GM12878 (cell line): ENCODE measurements at regions not wholly inside any gene's neighbourhood (a gene's known extent, or its start where the extent isn't known, plus 50 kb on each side); places are given as distances from the start of the nearest gene placed in this dataset.

Source experiments
- ATAC-seq: fragments of 200-7000 bp; cut with Tn5 transposase; 3 replicates; pipeline ENCODE4 v1.9.1; 2020; ENCODE audit warnings: mild to moderate bottlenecking, moderate library complexity
- BruUV-seq: library from RNA; stranded (reverse); fragments of 400-500 nt; replicated peaks from 2 replicates; lab custom pipeline; 2021; lab: Mats Ljungman, UMichigan
- CTCF ChIA-PET: fragments of 300-600 bp; sonication (Branson Sonifier 250); formaldehyde crosslinking; extraction: SDS; loops from one replicate; lab custom pipeline; 2021; ENCODE audit warnings: inconsistent platforms; lab: Yijun Ruan, JAX
- POLR2A ChIA-PET: fragments of 350-600 bp; formaldehyde crosslinking; extraction: SDS; loops from one replicate; lab custom pipeline; 2021; ENCODE audit warnings: inconsistent platforms; lab: Charles Lee
- RAD21 ChIA-PET: fragments of 300-600 bp; sonication (Branson Sonifier 250); formaldehyde crosslinking; loops from one replicate; lab custom pipeline; 2023; ENCODE audit warnings: antibody characterized with exemption; ENCODE audit not compliant: unreplicated experiment; lab: Charles Lee
- SMC1A ChIA-PET: fragments of 300-600 bp; sonication (Branson Sonifier 250); formaldehyde crosslinking; loops from one replicate; lab custom pipeline; 2023; ENCODE audit not compliant: unreplicated experiment, uncharacterized antibody; lab: Charles Lee
- DNase-seq: peaks from one replicate; pipeline ENCODE4 v3.0.0-alpha.2; 2011; ENCODE audit warnings: low read depth, low spot score
- FAIRE-seq: peaks from 3 replicates; lab custom pipeline; 2011; peaks lifted over from hg19 to GRCh38; lab: Jason Lieb, UNC
- H2AFZ ChIP-seq: 2 replicates; pipeline ENCODE4 v1.6.0; 2011; ENCODE audit warnings: low read depth, low read length, control low read depth; ENCODE audit not compliant: control insufficient read depth
- H3K27ac ChIP-seq: 2 replicates; pipeline ENCODE4 v1.5.1; 2011; ENCODE audit warnings: control low read depth; ENCODE audit not compliant: control insufficient read depth, insufficient read depth
- H3K27me3 ChIP-seq, 2 experiments: replicated peaks in 1 of 2; 2 replicates each; pipeline versions ENCODE4 v1.6.0 to v1.6.1; 2011; ENCODE audit warnings: low read length in 1 of 2; ENCODE audit not compliant: control insufficient read depth in 2 of 2, insufficient read depth in 2 of 2
- H3K36me3 ChIP-seq, 2 experiments: 2 replicates each; pipeline ENCODE4 v1.5.1; 2011; ENCODE audit warnings: low read length in 1 of 2; ENCODE audit not compliant: control insufficient read depth in 2 of 2, insufficient read depth in 2 of 2
- H3K4me1 ChIP-seq: 2 replicates; pipeline ENCODE4 v1.6.1; 2011; ENCODE audit warnings: mild to moderate bottlenecking, low read length, moderate library complexity, mixed read lengths; ENCODE audit not compliant: control insufficient read depth, insufficient read depth
- H3K4me2 ChIP-seq: 2 replicates; pipeline ENCODE4 v1.6.0; 2011; ENCODE audit warnings: control low read depth; ENCODE audit not compliant: control insufficient read depth, insufficient read depth
- H3K4me3 ChIP-seq: fragments of 200-600 bp; sonication (generic); 2 replicates; pipeline ENCODE4 v1.5.1; 2016
- H3K79me2 ChIP-seq: 2 replicates; pipeline ENCODE4 v1.6.0; 2011; ENCODE audit warnings: low read length; ENCODE audit not compliant: control insufficient read depth, insufficient read depth
- H3K9ac ChIP-seq: 2 replicates; pipeline ENCODE4 v1.8.0; 2011; ENCODE audit warnings: low read length, control low read depth, mixed read lengths; ENCODE audit not compliant: control insufficient read depth, insufficient read depth
- H3K9me3 ChIP-seq: replicated peaks from 3 replicates; pipeline ENCODE4 v1.5.1; 2011; ENCODE audit warnings: mild to moderate bottlenecking, low read length; ENCODE audit not compliant: control insufficient read depth, insufficient read depth
- H4K20me1 ChIP-seq: 2 replicates; pipeline ENCODE4 v1.6.0; 2011; ENCODE audit not compliant: control insufficient read depth, insufficient read depth
- BCL11A ChIP-seq: IDR thresholded peaks from 2 replicates; pipeline ENCODE4 v1.6.1; 2011; ENCODE audit warnings: low read depth, low read length
- CHD2 ChIP-seq: IDR thresholded peaks from 2 replicates; pipeline ENCODE4 v1.6.1; 2011; ENCODE audit warnings: low read depth, low read length, improper control_type of control experiment, borderline replicate concordance
- CHD4 ChIP-seq: fragments of 200-600 bp; sonication (generic); IDR thresholded peaks from 2 replicates; pipeline ENCODE4 v1.6.1; 2016; ENCODE audit warnings: mild to moderate bottlenecking
- FOXM1 ChIP-seq: IDR thresholded peaks from 2 replicates; pipeline ENCODE4 v1.6.1; 2012; ENCODE audit warnings: low read depth, mild to moderate bottlenecking, inconsistent platforms, low read length, moderate library complexity
- JUNB ChIP-seq: IDR thresholded peaks from 2 replicates; pipeline ENCODE4 v1.6.1; 2016; ENCODE audit warnings: antibody characterized with exemption, mild to moderate bottlenecking
- KDM1A ChIP-seq: fragments of 200-600 bp; sonication (generic); IDR thresholded peaks from 2 replicates; pipeline ENCODE4 v1.6.1; 2016; ENCODE audit warnings: borderline replicate concordance
- KLF5 ChIP-seq: fragments of 450-650 bp; IDR thresholded peaks from 2 replicates; pipeline ENCODE4 v1.6.1; 2014; ENCODE audit warnings: mild to moderate bottlenecking; ENCODE audit not compliant: partially characterized antibody
- MEF2A ChIP-seq: IDR thresholded peaks from 2 replicates; pipeline ENCODE4 v1.6.1; 2011; ENCODE audit warnings: low read depth, mild to moderate bottlenecking, low read length, moderate library complexity; ENCODE audit not compliant: insufficient read depth
- NBN ChIP-seq: fragments of 450-650 bp; IDR thresholded peaks from 2 replicates; pipeline ENCODE4 v1.6.1; 2016
- POLR2AphosphoS5 ChIP-seq: IDR thresholded peaks from 2 replicates; pipeline ENCODE4 v1.6.1; 2011; ENCODE audit warnings: mild to moderate bottlenecking, low read length, inconsistent platforms
- REST ChIP-seq: IDR thresholded peaks from 2 replicates; pipeline ENCODE4 v1.6.1; 2012; ENCODE audit warnings: mild to moderate bottlenecking, low read depth, low read length
- SIN3A ChIP-seq: IDR thresholded peaks from 2 replicates; pipeline ENCODE4 v1.6.1; 2012; ENCODE audit warnings: low read depth, low read length, improper control_type of control experiment
- SMAD1 ChIP-seq: fragments of 450-650 bp; IDR thresholded peaks from 2 replicates; pipeline ENCODE4 v1.6.1; 2018; ENCODE audit warnings: mild to moderate bottlenecking, low read depth; ENCODE audit not compliant: partially characterized antibody
- TBL1XR1 ChIP-seq: IDR thresholded peaks from 2 replicates; pipeline ENCODE4 v1.6.1; 2012; ENCODE audit warnings: low read depth, low read length, improper control_type of control experiment
- TCF12 ChIP-seq: IDR thresholded peaks from 2 replicates; pipeline ENCODE4 v1.6.1; 2011; ENCODE audit warnings: low read depth, mild to moderate bottlenecking, low read length
- USF1 ChIP-seq: IDR thresholded peaks from 2 replicates; pipeline ENCODE4 v1.6.1; 2011; ENCODE audit warnings: borderline replicate concordance, low read depth, mild to moderate bottlenecking, moderate library complexity, mixed read lengths, low read length; ENCODE audit not compliant: insufficient read depth; ENCODE audit errors: extremely low read length
- WGBS: methylation state at CpG from one replicate; pipeline ENCODE4 v1.1.6; 2016; ENCODE audit warnings: low lambda C conversion rate; ENCODE audit not compliant: insufficient replicate concordance, insufficient coverage; ENCODE audit errors: missing lambda C conversion rate; 5-methylcytosine and 5-hydroxymethylcytosine counted together
- in situ Hi-C: fragments of 300-500 bp; cut with MboI; formaldehyde crosslinking; loops from 9 replicates; pipeline ENCODE4 v1.14.3; 2018; ENCODE audit warnings: mixed read lengths
- intact Hi-C: fragments of 100-400 bp; cut with micrococcal nuclease; formaldehyde crosslinking; loops from one replicate; pipeline ENCODE4 v1.14.2; 2022; ENCODE audit not compliant: unreplicated experiment

- H3K27ac ChIP-seq, result no peak overlapping the region
- H3K9me3 ChIP-seq, result no peaks in the 10 kb centered on the region; the same call in 2 of the 3 replicates
- no peak overlapping the region for H3K4me2 ChIP-seq
- no peak overlapping the region for H3K4me3 ChIP-seq
- WGBS, result 6% methylated on average over 2 of the region's 2 CpGs
- no peak overlapping the region for H2AFZ ChIP-seq
- TF ChIP-seq TCF12 (no peak), JUNB (no peak), REST (no peak), MEF2A (no peak), CHD2 (no peak), TBL1XR1 (no peak), NBN (no peak), SIN3A (no peak), USF1 (no peak), CHD4 (no peak), KLF5 (no peak), KDM1A (no peak), BCL11A (no peak), POLR2AphosphoS5 (no peak), SMAD1 (no peak), FOXM1 (no peak)
- in situ Hi-C loops, result no loop called here
- H3K36me3 ChIP-seq, result no peaks in the 10 kb centered on the region
- H4K20me1 ChIP-seq, result no peaks in the 10 kb centered on the region
- peaks cover 0 to 3% of the 10 kb centered on the region in 2 experiments; a peak in 2 of 4 replicates for H3K27me3 ChIP-seq
- H3K79me2 ChIP-seq, result no peaks in the 10 kb centered on the region
- FAIRE-seq (no peak), ATAC-seq (no peak), DNase-seq (no peak)
- ChIA-PET CTCF (interaction anchor here (1.1 kb wide), 1 partner anchor 101 kb away, joined by 3 read pairs; no protein-coding TSS in a partner anchor), SMC1A (no interaction called here), RAD21 (no interaction called here), POLR2A (no interaction called here)
- H3K4me1 ChIP-seq, result no peaks in the 10 kb centered on the region
- H3K9ac ChIP-seq, result no peak overlapping the region
- intact Hi-C loops, result no loop called here
- BruUV-seq, result no TSS peak
Measured at GRCh38 chr5:72711351-72711750, 105.1 kb upstream of the TNPO1 start.
